Dermis microvascular lymphatic vessel endothelial cell (primary cell): ENCODE measurements at regions not wholly inside any gene's neighbourhood (a gene's known extent, or its start where the extent isn't known, plus 50 kb on each side); places are given as distances from the start of the nearest gene placed in this dataset.

Experiments used
- DNase-seq, 2 donors: peaks; one replicate each; pipeline versions ENCODE4 v3.0.0 to v3.0.0-alpha.2; 2010; ENCODE audit warnings: low read depth in 2 of 2

DNA sequence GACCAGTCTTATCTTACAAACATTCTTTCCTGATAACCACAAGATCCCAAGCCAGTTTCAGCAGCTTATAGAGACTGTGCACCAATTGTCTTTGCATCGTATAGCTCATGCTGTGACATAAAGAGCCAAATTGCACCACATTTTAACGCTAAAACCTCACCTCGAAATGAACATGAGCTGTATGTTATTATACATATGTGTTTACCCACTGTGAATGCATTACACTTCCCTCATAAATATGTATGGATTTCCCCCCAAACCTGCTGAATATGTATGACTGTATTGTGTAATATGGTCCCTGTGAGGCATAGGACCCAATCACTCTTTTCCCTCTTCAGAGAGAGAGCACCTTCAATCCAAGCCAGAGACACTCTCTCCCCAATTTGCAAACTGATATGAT lies 692.4 kb downstream of the NLGN4X start:
- DNase-seq = no peak

DNA sequence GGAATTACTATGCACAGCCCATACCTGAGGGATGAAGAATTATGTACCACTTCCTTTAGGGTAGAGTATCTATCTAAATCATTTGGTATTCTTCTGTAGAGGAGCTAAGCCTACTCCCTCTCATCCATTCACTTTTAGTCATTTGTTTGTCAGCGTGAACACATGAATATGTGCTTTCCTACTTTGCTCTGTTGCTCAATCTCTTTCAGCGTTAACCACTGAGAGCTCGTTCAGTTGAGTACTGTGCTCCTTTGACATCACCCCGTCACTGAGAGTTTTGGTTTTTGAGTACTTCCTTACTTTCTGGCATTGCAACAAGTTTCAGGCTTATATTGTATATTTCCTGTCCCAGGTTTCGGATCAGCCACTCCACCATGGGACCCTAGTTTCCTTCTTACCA lies 700.6 kb downstream of the NLGN4X start:
- DNase-seq = no peak

DNA sequence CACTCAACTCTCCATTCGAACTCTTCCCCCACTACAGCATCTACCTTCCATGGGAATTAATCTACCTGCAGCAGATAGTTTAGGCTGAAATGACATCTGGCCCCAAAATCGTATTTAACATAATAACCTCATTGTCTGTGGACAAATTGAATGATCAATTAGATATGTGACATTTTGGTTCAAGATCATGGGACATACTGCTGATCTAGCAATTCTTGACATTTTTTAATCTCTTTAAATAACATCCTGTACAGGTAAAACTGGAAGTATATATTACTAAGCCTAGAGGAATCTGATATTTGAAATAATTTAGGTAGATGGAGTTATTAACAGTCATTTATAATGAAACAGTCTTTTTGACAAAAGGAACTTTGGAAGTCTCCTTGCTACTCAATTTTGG lies 702.5 kb downstream of the NLGN4X start:
- no peak for DNase-seq

DNA sequence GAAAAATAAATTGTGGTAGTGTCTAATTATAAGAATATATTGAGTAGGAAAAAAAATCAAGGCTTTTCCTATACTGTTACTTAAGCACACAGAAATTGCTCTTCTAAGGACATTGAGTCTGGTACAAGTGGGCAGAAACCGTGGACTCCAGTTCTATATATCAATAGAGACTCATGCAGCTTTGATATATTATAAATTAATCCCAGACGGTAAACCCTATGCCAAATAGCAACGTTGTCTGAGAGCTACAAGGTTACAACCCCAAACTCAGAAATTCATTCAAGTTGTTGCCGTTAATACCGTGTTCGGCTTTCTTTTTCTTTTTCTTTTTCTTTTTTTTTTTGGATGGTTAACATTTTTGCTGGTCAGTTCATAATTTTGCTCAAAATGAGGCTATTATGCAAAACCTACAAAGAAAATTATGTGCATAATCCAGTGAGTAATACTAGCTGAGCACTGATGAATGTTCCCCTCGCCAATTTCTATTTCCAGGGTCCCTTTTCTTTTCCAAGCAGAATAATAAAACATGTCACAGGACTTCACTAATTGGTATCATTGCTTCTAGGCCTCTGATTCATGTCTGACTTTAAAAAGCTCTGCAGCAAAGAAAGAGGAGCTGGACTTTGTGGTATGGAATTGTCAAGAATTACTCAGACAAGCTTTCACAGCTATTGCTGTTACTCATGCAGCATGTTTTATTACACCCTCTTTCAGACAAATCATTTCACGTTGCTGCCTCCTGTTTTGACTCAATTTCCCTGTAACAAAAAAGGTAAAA lies 737.7 kb downstream of the NLGN4X start:
- no peak for DNase-seq

DNA sequence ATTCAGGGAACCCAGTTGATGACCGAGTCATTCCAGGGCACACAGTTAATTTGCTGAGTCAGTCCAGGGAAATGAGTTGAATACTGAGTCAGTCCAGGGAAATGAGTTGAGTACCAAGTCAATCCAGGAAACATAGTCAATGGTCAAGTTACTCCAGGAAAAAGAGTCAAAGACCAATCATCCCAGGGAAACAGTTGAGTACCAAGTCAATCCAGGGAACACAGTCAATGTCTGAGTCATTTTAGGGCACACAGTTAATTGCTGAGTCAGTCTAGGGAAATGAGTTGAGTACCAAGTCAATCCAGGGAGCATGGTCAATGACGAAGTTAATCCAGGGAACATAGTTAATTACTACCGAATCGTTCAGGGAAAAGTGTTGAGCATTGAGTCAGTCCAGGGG lies 754.4 kb downstream of the NLGN4X start:
- DNase-seq = no peak

DNA sequence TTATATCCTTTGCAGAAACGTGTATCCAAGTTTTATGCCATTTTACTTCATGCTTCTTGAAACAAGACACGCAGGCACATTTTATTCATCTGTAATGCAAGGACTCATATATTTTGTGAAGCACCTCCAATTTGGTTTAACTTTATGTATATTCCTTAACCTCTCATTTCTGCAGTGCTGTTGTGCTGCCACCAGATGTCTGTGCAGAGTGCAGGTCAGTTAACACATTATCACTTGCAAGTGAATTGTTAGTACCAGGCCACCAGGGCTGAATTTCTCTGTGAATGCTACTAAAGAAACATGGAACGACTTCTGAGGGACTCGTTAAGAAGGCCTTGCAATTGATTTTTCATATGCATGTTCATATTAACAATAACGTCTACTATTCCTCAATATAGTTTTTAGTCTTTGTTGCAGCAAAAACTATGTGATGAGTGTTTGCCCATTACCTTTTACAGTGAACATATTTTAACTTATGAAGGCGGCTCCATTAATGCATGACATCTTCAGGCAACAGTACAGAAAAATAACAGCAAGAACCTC lies 770.3 kb downstream of the NLGN4X start:
- no peak for DNase-seq

DNA sequence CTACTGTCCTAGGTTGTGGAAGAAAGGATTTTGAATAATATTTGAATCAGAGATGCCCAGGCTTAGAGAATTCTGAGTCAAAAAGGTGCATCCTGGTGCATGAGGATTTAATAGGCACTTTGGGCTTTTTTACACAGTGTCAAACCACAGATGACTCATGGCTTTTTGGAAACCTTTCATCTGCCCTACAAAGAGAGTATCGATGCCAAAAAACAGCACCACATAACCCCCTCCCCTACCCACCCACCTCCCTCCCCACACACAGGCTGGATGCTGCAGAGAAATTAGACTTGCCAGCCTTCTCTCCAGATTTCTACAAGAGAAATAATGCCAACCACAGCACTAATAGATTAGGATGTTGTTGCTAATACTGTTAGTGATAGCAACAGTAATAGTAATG lies 779.3 kb downstream of the NLGN4X start:
- DNase-seq = no peak

DNA sequence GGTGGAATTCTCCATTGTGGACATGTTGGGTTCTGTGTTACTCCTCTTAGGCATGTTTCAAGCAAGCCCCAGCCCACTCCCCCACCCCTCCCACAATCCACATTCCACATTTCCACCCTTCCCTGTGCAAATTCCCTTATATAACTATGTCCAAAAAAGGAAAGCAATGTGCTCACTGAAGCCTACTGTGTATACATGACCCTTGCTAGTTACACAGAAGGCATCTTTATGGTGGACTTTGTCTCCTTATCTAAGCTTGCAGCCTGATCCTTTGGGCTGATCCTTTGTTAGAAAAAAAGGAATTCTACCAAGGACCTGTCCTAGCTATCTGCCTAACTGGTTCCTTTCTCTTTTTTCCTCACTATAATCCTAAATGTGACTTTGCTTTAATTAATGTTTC lies 796.8 kb downstream of the NLGN4X start:
- DNase-seq = no peak

DNA sequence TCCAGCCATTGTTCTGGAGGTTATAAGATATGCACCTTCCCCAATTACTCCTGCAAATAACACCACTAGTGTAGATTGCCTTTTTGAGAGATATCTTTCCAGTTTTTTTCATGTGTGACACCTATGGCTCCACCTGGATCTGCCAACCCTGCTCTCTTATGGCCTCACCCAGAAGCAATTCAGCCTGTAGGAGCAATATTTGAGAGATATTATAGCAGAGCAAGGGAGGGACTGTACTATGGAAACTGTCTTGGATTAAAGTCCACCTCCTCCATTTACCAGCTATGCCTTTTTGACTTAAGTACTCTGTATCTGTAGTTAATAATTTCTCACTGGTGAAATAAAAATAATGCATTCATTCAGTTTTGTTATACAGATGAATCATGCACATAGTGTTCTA lies 803.5 kb downstream of the NLGN4X start:
- no peak for DNase-seq

DNA sequence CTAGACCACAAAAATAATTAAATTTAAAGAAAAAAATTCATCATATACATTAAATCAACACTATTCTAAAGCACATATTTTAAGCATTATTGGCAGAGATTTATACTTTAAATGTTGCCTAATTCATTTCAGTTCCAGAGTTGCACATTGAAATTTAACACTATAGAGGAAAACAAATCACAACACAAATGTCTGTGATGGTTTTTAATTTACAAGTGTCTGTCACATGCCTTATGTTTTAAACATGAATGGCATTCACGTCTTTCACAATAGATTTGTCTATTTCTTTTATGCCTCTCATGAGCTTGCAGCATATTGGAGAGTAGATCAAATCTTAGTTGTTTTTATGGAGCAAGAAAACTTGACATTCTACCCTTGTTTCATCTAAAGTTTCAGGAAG lies 811.3 kb downstream of the NLGN4X start:
- DNase-seq = no peak

DNA sequence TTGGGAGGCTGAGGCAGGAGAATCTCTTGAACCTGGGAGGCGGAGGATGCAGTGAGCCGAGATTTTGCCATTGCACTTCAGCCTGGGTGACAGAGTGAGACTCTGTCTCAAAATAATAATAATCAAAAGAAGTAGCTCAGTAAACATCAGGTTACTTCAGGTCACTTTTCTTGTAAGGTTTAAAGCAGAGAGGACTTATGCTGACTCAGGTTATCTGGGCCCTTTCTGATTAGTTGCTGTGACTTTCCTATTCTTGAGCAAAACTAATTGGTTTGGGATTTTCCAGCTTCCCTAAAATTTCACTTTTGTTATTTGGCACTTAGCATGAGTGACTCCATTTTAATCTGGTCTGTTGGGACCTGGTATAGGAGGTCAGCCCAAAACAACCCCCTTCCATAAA lies 812.9 kb downstream of the NLGN4X start:
- no peak for DNase-seq

DNA sequence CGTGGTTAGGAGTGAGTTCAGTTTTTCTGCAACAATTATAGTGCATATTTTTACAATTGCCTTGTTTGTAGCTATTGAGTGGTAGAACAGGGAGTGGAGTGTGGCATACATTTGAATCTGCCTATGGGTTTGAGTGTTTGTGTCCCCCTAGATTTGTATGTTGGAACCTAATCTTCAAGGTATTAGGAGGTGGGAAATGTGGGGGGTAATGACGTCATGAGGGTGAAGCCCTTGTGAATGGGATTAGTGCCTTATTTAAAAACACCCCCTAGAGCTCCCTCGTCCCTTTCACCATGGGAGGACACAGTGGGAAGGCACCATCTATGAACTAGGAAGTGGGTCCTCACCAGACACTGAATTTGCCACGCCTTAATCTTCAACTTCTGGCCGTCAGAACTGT lies 819.6 kb downstream of the NLGN4X start:
- no peak for DNase-seq

DNA sequence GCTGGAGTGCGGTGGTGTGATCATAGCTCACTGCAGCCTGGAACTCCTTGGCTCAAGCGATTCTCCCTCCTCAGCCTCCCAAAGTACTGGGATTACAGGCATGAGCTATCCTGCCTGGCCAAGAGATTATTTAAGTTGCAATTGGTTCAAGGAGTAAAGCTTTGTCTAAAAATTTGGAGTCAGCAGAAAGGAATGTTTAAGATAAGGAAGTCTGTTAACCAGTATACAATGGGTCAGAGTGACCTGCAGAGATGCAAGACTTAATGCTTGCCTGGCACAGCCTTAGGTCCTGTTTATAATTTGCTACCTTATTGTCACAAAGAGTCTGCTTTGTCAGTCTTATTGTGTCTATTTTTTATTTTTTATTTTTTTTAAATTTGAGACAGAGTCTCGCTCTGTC lies 826.2 kb downstream of the NLGN4X start:
- no peak for DNase-seq

DNA sequence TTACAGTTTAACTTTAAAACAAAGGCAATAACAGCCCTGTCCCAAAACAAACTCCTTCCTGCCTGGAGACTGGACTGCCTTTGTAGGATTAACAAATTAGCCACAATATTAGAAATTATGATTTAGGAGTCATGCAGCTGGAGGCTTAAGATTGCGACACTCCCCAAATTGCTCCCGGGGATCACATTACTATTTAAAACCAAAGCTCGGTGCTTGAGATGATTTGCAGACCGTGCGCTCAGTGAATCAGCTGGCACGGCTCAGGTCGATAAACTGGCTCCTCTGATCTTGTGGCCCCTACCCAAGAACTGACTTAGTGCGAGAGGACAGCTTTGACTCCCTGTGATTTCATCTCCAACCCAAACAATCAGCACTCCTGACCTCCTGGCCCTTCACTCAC lies 829.3 kb downstream of the NLGN4X start:
- DNase-seq = no peak

DNA sequence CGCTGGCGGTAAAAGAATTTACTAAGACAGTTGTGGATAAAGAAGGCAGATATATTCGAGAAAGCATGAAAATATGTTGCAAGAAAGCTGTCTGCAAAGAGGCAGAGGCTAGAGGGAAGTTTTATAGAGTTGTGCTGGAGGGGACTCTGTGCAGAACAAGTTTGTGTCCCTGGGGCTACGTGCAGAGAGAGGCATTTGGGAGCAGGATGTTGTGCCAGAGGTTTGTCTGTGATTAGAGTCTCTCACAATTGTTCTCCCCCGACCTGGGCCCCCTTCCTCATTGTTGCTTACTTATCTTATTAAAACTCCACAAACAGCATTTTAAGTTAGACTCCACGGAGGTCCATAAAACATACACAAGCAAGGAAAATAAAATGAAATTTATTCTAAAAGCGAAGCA lies 831.3 kb downstream of the NLGN4X start:
- DNase-seq = no peak

DNA sequence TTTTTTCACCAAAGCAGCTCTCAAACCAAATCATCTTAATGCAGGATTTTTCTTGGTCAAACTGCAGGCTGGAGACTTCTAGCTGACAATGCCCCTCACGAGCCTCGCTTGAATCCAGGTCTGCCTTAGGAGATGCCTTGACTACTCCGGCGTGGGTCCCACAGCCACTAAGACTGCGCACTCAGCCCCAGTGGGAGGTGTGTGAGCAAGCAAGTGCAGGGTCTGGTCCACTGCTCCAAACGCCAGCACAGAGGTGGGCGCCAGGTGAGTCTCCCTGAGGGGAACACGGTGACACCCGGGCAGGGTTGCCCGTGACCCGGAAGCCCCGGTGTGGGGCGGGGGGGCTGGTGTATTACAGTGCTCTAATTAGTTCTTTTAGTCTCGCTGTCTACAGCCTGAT lies 838.3 kb downstream of the NLGN4X start:
- no peak for DNase-seq

DNA sequence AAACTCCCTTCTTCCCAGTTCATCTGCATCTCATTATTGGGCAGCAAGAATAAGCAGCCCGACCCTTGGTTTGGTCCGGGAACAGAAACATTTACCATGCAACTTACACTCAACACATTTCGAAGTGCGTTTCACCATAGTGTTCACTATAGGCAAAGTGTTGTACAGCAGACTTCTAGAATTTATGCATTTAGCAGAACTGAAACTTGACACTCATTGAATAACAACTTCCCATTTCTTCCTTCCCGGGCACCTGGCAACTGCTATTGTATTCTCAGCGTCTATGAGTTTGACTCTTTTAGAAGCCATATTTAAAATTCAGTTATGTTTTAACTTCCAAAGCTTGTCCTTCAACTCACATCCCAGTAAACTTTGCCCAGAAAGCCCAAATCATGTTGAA lies 840.6 kb downstream of the NLGN4X start:
- DNase-seq = no peak

DNA sequence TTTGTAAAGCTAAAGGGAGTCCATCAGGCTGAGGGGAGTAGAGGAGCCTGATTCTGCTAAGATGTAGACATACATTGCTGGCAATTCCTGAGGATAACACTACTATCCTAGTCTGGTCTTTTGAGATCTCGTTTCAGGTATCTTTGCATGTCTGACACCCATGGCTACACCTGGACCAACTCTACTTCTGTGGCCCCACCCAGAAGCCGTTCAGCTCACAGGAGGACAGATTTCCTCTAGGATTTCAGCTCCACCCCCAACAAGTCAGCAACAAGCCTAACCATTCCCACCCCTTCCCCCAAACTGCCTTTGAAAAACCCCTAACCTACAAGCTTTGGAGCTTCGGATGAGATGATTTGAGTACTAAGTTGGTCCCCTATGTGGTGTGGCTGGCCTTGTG lies 848.2 kb downstream of the NLGN4X start:
- no peak for DNase-seq

DNA sequence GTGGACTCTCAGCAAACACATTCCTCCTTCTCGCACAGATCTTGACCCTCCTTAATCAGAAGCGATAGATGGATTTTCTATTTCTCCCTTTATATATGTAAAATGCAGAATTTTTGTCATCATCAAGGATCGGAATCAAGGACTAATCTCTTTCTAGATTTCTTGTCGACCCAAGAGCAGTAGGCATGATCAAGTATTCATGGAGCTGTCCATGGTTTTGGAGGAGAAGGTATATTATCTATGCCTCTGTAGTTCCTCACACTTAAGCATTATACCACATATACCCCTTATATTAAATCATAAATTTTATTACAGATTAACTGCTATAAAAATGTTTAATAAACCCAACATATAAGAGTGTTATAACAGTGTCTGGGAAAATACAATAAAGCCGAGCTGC lies 886.8 kb downstream of the NLGN4X start:
- DNase-seq = no peak

DNA sequence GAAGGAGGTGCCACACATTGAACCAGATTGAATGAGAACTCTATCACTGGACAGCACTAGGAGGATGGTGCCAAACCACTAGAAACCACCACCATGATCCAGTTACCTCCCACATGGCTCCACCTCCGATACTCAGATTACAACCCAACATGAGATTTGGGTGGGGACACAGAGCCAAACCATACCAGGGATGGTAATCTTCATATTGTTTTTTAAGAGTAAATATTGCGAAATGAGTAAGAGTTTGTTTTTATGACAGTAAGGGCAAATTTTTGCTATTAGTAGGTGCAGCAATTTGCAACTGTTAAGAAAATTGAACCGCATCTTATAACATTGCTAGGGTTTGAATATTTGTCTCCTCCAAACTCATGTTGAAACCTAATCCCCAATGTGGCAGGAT lies 891.5 kb downstream of the NLGN4X start:
- no peak for DNase-seq

DNA sequence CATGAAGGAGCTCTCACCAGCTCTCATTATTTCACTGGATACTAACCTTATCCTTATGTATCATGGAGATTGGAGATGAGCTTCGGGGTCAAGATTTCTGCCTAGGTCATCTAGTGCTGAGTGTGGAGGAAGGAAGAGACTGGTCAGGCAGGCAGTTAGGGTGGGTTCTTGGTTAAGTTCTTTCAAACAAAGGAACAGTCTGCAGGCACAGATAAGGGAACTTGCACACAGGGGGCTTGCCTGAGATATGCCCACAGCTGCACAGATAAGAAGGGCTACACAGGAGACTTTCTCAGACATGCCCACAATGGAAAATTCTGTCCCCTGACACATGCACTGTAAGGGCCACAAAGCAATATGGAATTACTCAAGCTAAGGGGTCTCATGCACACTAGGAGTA lies 904.1 kb downstream of the NLGN4X start:
- DNase-seq = no peak

DNA sequence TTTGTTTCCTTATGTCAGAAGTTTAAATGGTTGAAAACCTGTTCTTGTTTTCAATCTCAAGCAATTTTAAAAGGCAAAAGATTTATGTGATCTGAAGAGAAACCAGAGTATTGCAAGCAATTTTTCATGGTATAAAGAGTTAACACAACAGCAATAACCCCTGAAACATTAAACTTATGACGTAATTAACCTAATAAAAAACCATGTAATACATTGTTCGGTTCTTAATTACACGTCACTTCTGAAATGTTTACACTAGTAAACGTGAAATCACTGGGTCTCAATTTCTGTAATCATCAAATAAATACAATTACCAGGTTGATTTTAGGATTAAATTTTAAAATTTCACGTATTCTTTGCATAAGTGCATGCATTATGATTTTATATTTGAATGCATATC lies 914.5 kb downstream of the NLGN4X start:
- no peak for DNase-seq

DNA sequence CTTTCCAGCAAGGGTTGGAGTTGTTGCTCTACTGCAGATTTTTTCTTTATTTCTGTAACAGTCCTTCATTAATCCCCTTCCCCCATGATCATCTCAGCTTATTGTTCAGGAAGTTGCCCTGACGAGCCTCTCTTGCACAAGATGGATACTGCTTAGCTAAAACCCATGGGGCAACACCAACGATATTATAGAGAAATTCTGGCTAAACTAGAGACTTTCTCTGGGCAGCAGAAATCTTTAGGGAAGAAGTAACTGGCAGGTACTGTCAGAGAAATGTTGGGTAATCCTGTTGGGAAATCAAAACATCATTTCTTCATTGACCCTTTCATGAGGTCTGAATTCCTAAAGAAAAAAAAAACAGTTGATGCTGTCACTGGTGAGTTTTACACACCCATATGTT lies 921.3 kb downstream of the NLGN4X start:
- no peak for DNase-seq

DNA sequence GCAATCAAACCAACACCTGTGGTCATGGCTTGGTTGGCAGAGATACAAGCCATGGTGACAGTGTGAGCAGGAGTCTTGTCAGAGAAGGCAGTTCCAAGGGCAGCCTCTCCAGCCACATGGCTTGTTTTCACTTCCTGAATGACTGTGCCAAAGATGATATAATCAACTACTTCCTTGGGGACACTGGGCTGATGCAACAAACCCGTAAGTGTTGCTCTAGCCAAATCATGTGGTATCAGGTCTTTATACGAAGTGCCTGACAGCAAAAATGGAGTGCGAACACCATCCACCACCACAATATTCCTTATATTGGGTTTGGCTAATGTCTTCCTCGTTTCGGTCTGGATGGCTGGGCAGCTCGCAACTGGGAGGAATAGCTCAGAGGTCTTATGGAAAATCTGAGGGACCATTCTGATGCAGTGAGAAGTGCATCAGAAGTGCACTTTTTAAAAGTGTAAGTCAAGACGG lies 922.0 kb downstream of the NLGN4X start:
- no peak for DNase-seq
